OCI-LY1 (cell line): ENCODE measurements at regions not wholly inside any gene's neighbourhood (a gene's known extent, or its start where the extent isn't known, plus 50 kb on each side); places are given as distances from the start of the nearest gene placed in this dataset.

Source experiments
- H2AFZ ChIP-seq: fragments of 200-600 bp; sonication (generic), shearing (Covaris generic); 2 replicates; pipeline ENCODE4 v1.6.0; 2014; ENCODE audit warnings: antibody characterized with exemption, mild to moderate bottlenecking, low read length
- H3F3A ChIP-seq: fragments of 200-600 bp; sonication (generic), shearing (Covaris generic); 2 replicates; pipeline ENCODE4 v1.6.0; 2014; ENCODE audit warnings: mild to moderate bottlenecking, antibody characterized with exemption, low read length, moderate library complexity; ENCODE audit not compliant: insufficient read depth
- H3K27ac ChIP-seq: fragments of 200-600 bp; sonication (generic); 2 replicates; pipeline ENCODE4 v1.5.1; 2014; ENCODE audit warnings: low read length, mixed run types, mild to moderate bottlenecking, low read depth; ENCODE audit not compliant: poor library complexity, severe bottlenecking
- H3K27me3 ChIP-seq: fragments of 200-600 bp; sonication (generic); 2 replicates; pipeline ENCODE4 v1.6.0; 2014; ENCODE audit warnings: antibody characterized with exemption, mild to moderate bottlenecking, low read length, moderate library complexity; ENCODE audit not compliant: insufficient read depth
- H3K36me3 ChIP-seq: fragments of 200-600 bp; sonication (generic); 2 replicates; pipeline ENCODE4 v1.6.1; 2014; ENCODE audit warnings: mild to moderate bottlenecking, antibody characterized with exemption, low read length, moderate library complexity, mixed read lengths; ENCODE audit not compliant: insufficient read depth
- H3K4me1 ChIP-seq: fragments of 200-600 bp; sonication (generic); 2 replicates; pipeline ENCODE4 v1.5.1; 2014; ENCODE audit warnings: mild to moderate bottlenecking, low read length, moderate library complexity; ENCODE audit not compliant: insufficient read depth, severe bottlenecking
- H3K4me2 ChIP-seq: fragments of 200-600 bp; sonication (generic), shearing (Covaris generic); 2 replicates; pipeline ENCODE4 v1.6.1; 2014; ENCODE audit warnings: low read length
- H3K4me3 ChIP-seq: fragments of 200-600 bp; sonication (generic); 2 replicates; pipeline ENCODE4 v1.5.1; 2014; ENCODE audit warnings: low read length, low read depth, mild to moderate bottlenecking, mixed read lengths; ENCODE audit not compliant: poor library complexity, severe bottlenecking
- H3K79me2 ChIP-seq: fragments of 200-600 bp; shearing (Covaris generic); 2 replicates; pipeline ENCODE4 v1.6.1; 2016; ENCODE audit warnings: mixed run types, low read length, mixed read lengths; ENCODE audit not compliant: insufficient read depth
- H3K9ac ChIP-seq: fragments of 200-600 bp; sonication (generic), shearing (Covaris generic); 2 replicates; pipeline ENCODE4 v1.6.1; 2014; ENCODE audit warnings: mild to moderate bottlenecking, low read length, mixed read lengths
- H3K9me2 ChIP-seq: fragments of 200-600 bp; sonication (generic), shearing (Covaris generic); 2 replicates; pipeline ENCODE4 v1.6.1; 2014; ENCODE audit warnings: low read depth, mild to moderate bottlenecking, low read length, mixed read lengths
- H3K9me3 ChIP-seq: fragments of 200-600 bp; shearing (Covaris generic); 2 replicates; pipeline ENCODE4 v1.6.1; 2014; ENCODE audit warnings: low read length, mixed read lengths
- H4K20me1 ChIP-seq: fragments of 200-600 bp; sonication (generic), shearing (Covaris generic); 2 replicates; pipeline ENCODE4 v1.6.0; 2016; ENCODE audit warnings: mild to moderate bottlenecking, low read length; ENCODE audit not compliant: insufficient read depth
- CTCF ChIP-seq: fragments of 200-600 bp; sonication (generic), shearing (Covaris generic); IDR thresholded peaks from 2 replicates; pipeline ENCODE4 v1.5.1; 2017; ENCODE audit warnings: mild to moderate bottlenecking, antibody characterized with exemption, low read length, moderate library complexity, mixed read lengths
- EZH2 ChIP-seq: fragments of 200-600 bp; sonication (generic), shearing (Covaris generic); IDR thresholded peaks from 2 replicates; pipeline ENCODE4 v1.8.0; 2017; ENCODE audit warnings: borderline replicate concordance, mixed run types, mild to moderate bottlenecking, antibody characterized with exemption, low read length, moderate library complexity, mixed read lengths

GRCh38 chr11:70828593-70829082 is 423.7 kb downstream of the SHANK2 start:
- TF ChIP-seq CTCF (no peak), EZH2 (no peak)
- Histone ChIP-seq H3K4me1 (no peaks in the 10 kb centered on the region), H3K27ac (no peak overlapping the region), H2AFZ (no peak overlapping the region), H3K79me2 (no peaks in the 10 kb centered on the region), H4K20me1 (no peaks in the 10 kb centered on the region), H3F3A (no peaks in the 10 kb centered on the region), H3K36me3 (no peaks in the 10 kb centered on the region), H3K9ac (no peak overlapping the region), H3K27me3 (no peaks in the 10 kb centered on the region), H3K9me2 (no peaks in the 10 kb centered on the region), H3K4me2 (no peak overlapping the region), H3K4me3 (no peak overlapping the region), H3K9me3 (no peaks in the 10 kb centered on the region)

- Histone ChIP-seq H3K27me3 (no peaks in the 10 kb centered on the region), H3K9me2 (no peaks in the 10 kb centered on the region)
Observed at GRCh38 chr11:70829134-70829885, 423.1 kb downstream of the SHANK2 start.

GRCh38 chr11:70829886-70830272 is 422.5 kb downstream of the SHANK2 start:
- Histone ChIP-seq H3K79me2 (no peaks in the 10 kb centered on the region), H3K36me3 (no peaks in the 10 kb centered on the region)
- TF ChIP-seq CTCF (no peak), EZH2 (no peak)

More at GRCh38 chr11:70829134-70829885, 423.1 kb downstream of the SHANK2 start:
- H3K9me3 ChIP-seq, result no peaks in the 10 kb centered on the region
- H4K20me1 ChIP-seq, result no peaks in the 10 kb centered on the region
- no peak overlapping the region for H3K4me2 ChIP-seq
- TF ChIP-seq CTCF (no peak), EZH2 (no peak)
- H3F3A ChIP-seq, result no peaks in the 10 kb centered on the region
- no peaks in the 10 kb centered on the region for H3K4me1 ChIP-seq
- H2AFZ ChIP-seq, result no peak overlapping the region
- H3K4me3 ChIP-seq, result no peak overlapping the region
- H3K79me2 ChIP-seq, result no peaks in the 10 kb centered on the region
- H3K27ac ChIP-seq, result no peak overlapping the region
- no peak overlapping the region for H3K9ac ChIP-seq
- no peaks in the 10 kb centered on the region for H3K36me3 ChIP-seq

More at GRCh38 chr11:70829886-70830272, 422.5 kb downstream of the SHANK2 start:
- no peak overlapping the region for H2AFZ ChIP-seq
- H3K27ac ChIP-seq, result no peak overlapping the region
- H3K4me1 ChIP-seq, result no peaks in the 10 kb centered on the region
- no peak overlapping the region for H3K4me3 ChIP-seq
- no peaks in the 10 kb centered on the region for H3K9me3 ChIP-seq
- H3K4me2 ChIP-seq, result no peak overlapping the region
- no peaks in the 10 kb centered on the region for H3K27me3 ChIP-seq
- H3K9ac ChIP-seq, result no peak overlapping the region
- H4K20me1 ChIP-seq, result no peaks in the 10 kb centered on the region
- no peaks in the 10 kb centered on the region for H3F3A ChIP-seq
- H3K9me2 ChIP-seq, result no peaks in the 10 kb centered on the region
